ENCODE measurements at regions not wholly inside any gene's neighbourhood (a gene's known extent, or its start where the extent isn't known, plus 50 kb on each side); places are given as distances from the start of the nearest gene placed in this dataset.

- Histone ChIP-seq H3K4me1 (ENCODE audit: control insufficient read depth, insufficient read depth, low read length) (no peaks in the 10 kb centered on the region), H3K27me3 (ENCODE audit: control insufficient read depth, insufficient read depth, low read length) (no peaks in the 10 kb centered on the region), H3K36me3 (ENCODE audit: insufficient read depth, low read length) (no peaks in the 10 kb centered on the region), H3K4me3 (ENCODE audit: low read length) (no peak overlapping the region), H3K9me3 (replicated peaks; ENCODE audit: low read length) (no peaks in the 10 kb centered on the region), H3K9ac (ENCODE audit: low read depth, low read length) (no peak overlapping the region), H3K4me2 (ENCODE audit: low read length) (no peak overlapping the region)
Observed at GRCh38 chr10:118214776-118215175, 127.3 kb downstream of the FAM204A start.

GRCh38 chr10:118213436-118213835 is 128.7 kb downstream of the FAM204A start:
- Histone ChIP-seq H3K4me2 (ENCODE audit: low read length) (no peak overlapping the region), H3K4me1 (ENCODE audit: control insufficient read depth, insufficient read depth, low read length) (no peaks in the 10 kb centered on the region), H3K9ac (ENCODE audit: low read depth, low read length) (no peak overlapping the region), H3K4me3 (ENCODE audit: low read length) (no peak overlapping the region), H3K27me3 (ENCODE audit: control insufficient read depth, insufficient read depth, low read length) (no peaks in the 10 kb centered on the region), H3K36me3 (ENCODE audit: insufficient read depth, low read length) (no peaks in the 10 kb centered on the region), H3K9me3 (replicated peaks; ENCODE audit: low read length) (no peaks in the 10 kb centered on the region)

- Histone ChIP-seq H3K36me3 (ENCODE audit: insufficient read depth, low read length) (no peaks in the 10 kb centered on the region), H3K27me3 (ENCODE audit: control insufficient read depth, insufficient read depth, low read length) (no peaks in the 10 kb centered on the region), H3K4me2 (ENCODE audit: low read length) (no peak overlapping the region), H3K9me3 (replicated peaks; ENCODE audit: low read length) (no peaks in the 10 kb centered on the region), H3K9ac (ENCODE audit: low read depth, low read length) (no peak overlapping the region), H3K4me1 (ENCODE audit: control insufficient read depth, insufficient read depth, low read length) (no peaks in the 10 kb centered on the region), H3K4me3 (ENCODE audit: low read length) (no peak overlapping the region)
Observed at GRCh38 chr10:118210276-118210675, 131.8 kb downstream of the FAM204A start.

GRCh38 chr10:118209215-118209614 is 132.9 kb downstream of the FAM204A start:
- no peak overlapping the region for H3K9ac ChIP-seq (ENCODE audit: low read depth, low read length)

GRCh38 chr10:118207470-118208007 is 134.6 kb downstream of the FAM204A start:
- no peaks in the 10 kb centered on the region for H3K36me3 ChIP-seq (ENCODE audit: insufficient read depth, low read length)
- H3K4me3 ChIP-seq (ENCODE audit: low read length): no peak overlapping the region
- no peaks in the 10 kb centered on the region for H3K9me3 ChIP-seq (replicated peaks; ENCODE audit: low read length)
- H3K4me2 ChIP-seq (ENCODE audit: low read length): no peak overlapping the region
- no peaks in the 10 kb centered on the region for H3K27me3 ChIP-seq (ENCODE audit: control insufficient read depth, insufficient read depth, low read length)
- H3K4me1 ChIP-seq (ENCODE audit: control insufficient read depth, insufficient read depth, low read length): no peaks in the 10 kb centered on the region
- no peak overlapping the region for H3K9ac ChIP-seq (ENCODE audit: low read depth, low read length)

More at GRCh38 chr10:118209215-118209614, 132.9 kb downstream of the FAM204A start:
- no peaks in the 10 kb centered on the region for H3K9me3 ChIP-seq (replicated peaks; ENCODE audit: low read length)
- no peak overlapping the region for H3K4me3 ChIP-seq (ENCODE audit: low read length)
- H3K4me1 ChIP-seq (ENCODE audit: control insufficient read depth, insufficient read depth, low read length): no peaks in the 10 kb centered on the region
- H3K27me3 ChIP-seq (ENCODE audit: control insufficient read depth, insufficient read depth, low read length): no peaks in the 10 kb centered on the region
- no peaks in the 10 kb centered on the region for H3K36me3 ChIP-seq (ENCODE audit: insufficient read depth, low read length)
- no peak overlapping the region for H3K4me2 ChIP-seq (ENCODE audit: low read length)

GRCh38 chr10:118204292-118204943 is 137.7 kb downstream of the FAM204A start:
- no peaks in the 10 kb centered on the region for H3K36me3 ChIP-seq (ENCODE audit: insufficient read depth, low read length)
- no peaks in the 10 kb centered on the region for H3K27me3 ChIP-seq (ENCODE audit: control insufficient read depth, insufficient read depth, low read length)
- H3K9me3 ChIP-seq (replicated peaks; ENCODE audit: low read length): no peaks in the 10 kb centered on the region
- H3K4me3 ChIP-seq (ENCODE audit: low read length): no peak overlapping the region
- H3K4me1 ChIP-seq (ENCODE audit: control insufficient read depth, insufficient read depth, low read length): no peaks in the 10 kb centered on the region
- no peak overlapping the region for H3K9ac ChIP-seq (ENCODE audit: low read depth, low read length)
- no peak overlapping the region for H3K4me2 ChIP-seq (ENCODE audit: low read length)

GRCh38 chr10:118203461-118203860 is 138.7 kb downstream of the FAM204A start:
- no peaks in the 10 kb centered on the region for H3K9me3 ChIP-seq (replicated peaks; ENCODE audit: low read length)
- H3K36me3 ChIP-seq (ENCODE audit: insufficient read depth, low read length): no peaks in the 10 kb centered on the region
- H3K4me3 ChIP-seq (ENCODE audit: low read length): no peak overlapping the region
- no peak overlapping the region for H3K9ac ChIP-seq (ENCODE audit: low read depth, low read length)
- H3K4me2 ChIP-seq (ENCODE audit: low read length): no peak overlapping the region
- H3K4me1 ChIP-seq (ENCODE audit: control insufficient read depth, insufficient read depth, low read length): no peaks in the 10 kb centered on the region
- H3K27me3 ChIP-seq (ENCODE audit: control insufficient read depth, insufficient read depth, low read length): no peaks in the 10 kb centered on the region

GRCh38 chr10:118195729-118196128 is 146.4 kb downstream of the FAM204A start:
- H3K9me3 ChIP-seq (replicated peaks; ENCODE audit: low read length): no peaks in the 10 kb centered on the region
- H3K9ac ChIP-seq (ENCODE audit: low read depth, low read length): no peak overlapping the region
- no peak overlapping the region for H3K4me2 ChIP-seq (ENCODE audit: low read length)
- H3K36me3 ChIP-seq (ENCODE audit: insufficient read depth, low read length): no peaks in the 10 kb centered on the region
- H3K4me3 ChIP-seq (ENCODE audit: low read length): no peak overlapping the region
- no peaks in the 10 kb centered on the region for H3K4me1 ChIP-seq (ENCODE audit: control insufficient read depth, insufficient read depth, low read length)
- no peaks in the 10 kb centered on the region for H3K27me3 ChIP-seq (ENCODE audit: control insufficient read depth, insufficient read depth, low read length)

GRCh38 chr10:118193642-118194041 is 146.9 kb upstream of the RAB11FIP2 start:
- Histone ChIP-seq H3K9ac (ENCODE audit: low read depth, low read length) (no peak overlapping the region), H3K4me1 (ENCODE audit: control insufficient read depth, insufficient read depth, low read length) (no peaks in the 10 kb centered on the region), H3K4me3 (ENCODE audit: low read length) (no peak overlapping the region), H3K36me3 (ENCODE audit: insufficient read depth, low read length) (no peaks in the 10 kb centered on the region), H3K27me3 (ENCODE audit: control insufficient read depth, insufficient read depth, low read length) (no peaks in the 10 kb centered on the region), H3K4me2 (ENCODE audit: low read length) (no peak overlapping the region), H3K9me3 (replicated peaks; ENCODE audit: low read length) (no peaks in the 10 kb centered on the region)

GRCh38 chr10:118181021-118181420 is 134.3 kb upstream of the RAB11FIP2 start:
- H3K4me3 ChIP-seq (ENCODE audit: low read length): no peak overlapping the region
- no peaks in the 10 kb centered on the region for H3K4me1 ChIP-seq (ENCODE audit: control insufficient read depth, insufficient read depth, low read length)
- H3K4me2 ChIP-seq (ENCODE audit: low read length): no peak overlapping the region
- no peak overlapping the region for H3K9ac ChIP-seq (ENCODE audit: low read depth, low read length)
- H3K9me3 ChIP-seq (replicated peaks; ENCODE audit: low read length): peaks cover 3% of the 10 kb centered on the region
- H3K36me3 ChIP-seq (ENCODE audit: insufficient read depth, low read length): no peaks in the 10 kb centered on the region
- no peaks in the 10 kb centered on the region for H3K27me3 ChIP-seq (ENCODE audit: control insufficient read depth, insufficient read depth, low read length)

GRCh38 chr10:118175148-118175547 is 128.4 kb upstream of the RAB11FIP2 start:
- no peaks in the 10 kb centered on the region for H3K9me3 ChIP-seq (replicated peaks; ENCODE audit: low read length)
- no peak overlapping the region for H3K4me3 ChIP-seq (ENCODE audit: low read length)
- H3K4me2 ChIP-seq (ENCODE audit: low read length): no peak overlapping the region
- H3K4me1 ChIP-seq (ENCODE audit: control insufficient read depth, insufficient read depth, low read length): no peaks in the 10 kb centered on the region
- H3K36me3 ChIP-seq (ENCODE audit: insufficient read depth, low read length): no peaks in the 10 kb centered on the region
- H3K9ac ChIP-seq (ENCODE audit: low read depth, low read length): no peak overlapping the region
- no peaks in the 10 kb centered on the region for H3K27me3 ChIP-seq (ENCODE audit: control insufficient read depth, insufficient read depth, low read length)

GRCh38 chr10:118173296-118173695 is 126.6 kb upstream of the RAB11FIP2 start:
- H3K4me3 ChIP-seq (ENCODE audit: low read length): no peak overlapping the region
- H3K27me3 ChIP-seq (ENCODE audit: control insufficient read depth, insufficient read depth, low read length): no peaks in the 10 kb centered on the region
- H3K9me3 ChIP-seq (replicated peaks; ENCODE audit: low read length): no peaks in the 10 kb centered on the region
- H3K4me1 ChIP-seq (ENCODE audit: control insufficient read depth, insufficient read depth, low read length): no peaks in the 10 kb centered on the region
- H3K36me3 ChIP-seq (ENCODE audit: insufficient read depth, low read length): no peaks in the 10 kb centered on the region
- H3K9ac ChIP-seq (ENCODE audit: low read depth, low read length): no peak overlapping the region
- no peak overlapping the region for H3K4me2 ChIP-seq (ENCODE audit: low read length)

Data from skeletal muscle satellite cell (primary cell).